ENCODE measurements at regions not wholly inside any gene's neighbourhood (a gene's known extent, or its start where the extent isn't known, plus 50 kb on each side); places are given as distances from the start of the nearest gene placed in this dataset.

DNA sequence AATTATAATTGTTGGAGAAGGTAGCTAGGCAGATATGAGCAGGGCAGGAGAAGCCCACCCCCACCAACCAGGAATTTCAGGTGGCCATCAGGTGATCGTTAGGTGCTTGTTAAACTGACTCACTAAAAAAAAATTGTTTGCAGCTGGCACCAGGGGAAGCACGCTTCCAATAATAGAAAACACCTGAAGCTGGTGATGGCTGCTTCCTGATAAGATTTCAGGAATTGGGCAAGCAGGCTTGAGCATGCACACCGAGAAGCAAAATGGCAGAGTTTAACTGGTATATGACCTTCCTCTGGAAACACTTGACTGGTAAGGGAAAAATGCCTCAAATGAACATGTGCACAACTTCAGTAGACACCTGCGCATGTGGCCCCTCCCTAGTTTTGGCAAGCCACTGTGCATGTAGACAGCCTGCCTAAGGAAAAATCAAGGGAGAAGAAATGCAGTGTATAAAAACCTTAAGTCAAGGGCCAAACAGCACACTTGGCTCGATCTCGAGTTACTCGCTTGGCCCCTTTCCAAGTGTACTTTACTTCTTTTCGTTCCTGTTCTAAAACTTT, 292.8 kb downstream of the CCDC85A start:
- no peak overlapping the region for H3K4me3 Mint-ChIP-seq
- no peak for ATAC-seq (replicated peaks)
- H3K27ac Mint-ChIP-seq = no peak overlapping the region
- peaks cover 0 to 2% of the 10 kb centered on the region in 2 donors for H3K9me3 Mint-ChIP-seq
- DNase-seq = no peak
- no peaks in the 10 kb centered on the region for H3K27me3 Mint-ChIP-seq
- H3K4me1 Mint-ChIP-seq = no peaks in the 10 kb centered on the region
- no peaks in the 10 kb centered on the region for H3K36me3 Mint-ChIP-seq

DNA sequence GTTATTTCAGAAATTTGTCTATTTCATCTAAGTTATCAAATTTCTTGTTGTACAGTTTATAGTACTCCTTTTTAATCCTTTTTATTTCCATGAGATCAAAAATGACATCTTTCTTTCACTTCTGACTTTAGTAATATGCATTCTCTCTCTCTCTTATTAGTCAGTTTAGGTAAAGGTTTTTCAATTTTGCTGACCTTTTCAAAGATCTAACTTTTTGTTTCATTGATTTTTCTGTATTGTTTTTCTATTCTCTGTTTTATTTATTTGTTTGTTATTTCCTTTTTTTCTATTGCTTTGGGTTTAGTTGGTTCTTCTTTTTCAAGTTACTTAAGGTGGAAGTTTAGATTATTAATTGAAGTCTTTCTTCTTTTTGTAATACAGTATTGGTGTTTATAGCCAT, 294.2 kb downstream of the CCDC85A start:
- no peak overlapping the region for H3K27ac Mint-ChIP-seq

DNA sequence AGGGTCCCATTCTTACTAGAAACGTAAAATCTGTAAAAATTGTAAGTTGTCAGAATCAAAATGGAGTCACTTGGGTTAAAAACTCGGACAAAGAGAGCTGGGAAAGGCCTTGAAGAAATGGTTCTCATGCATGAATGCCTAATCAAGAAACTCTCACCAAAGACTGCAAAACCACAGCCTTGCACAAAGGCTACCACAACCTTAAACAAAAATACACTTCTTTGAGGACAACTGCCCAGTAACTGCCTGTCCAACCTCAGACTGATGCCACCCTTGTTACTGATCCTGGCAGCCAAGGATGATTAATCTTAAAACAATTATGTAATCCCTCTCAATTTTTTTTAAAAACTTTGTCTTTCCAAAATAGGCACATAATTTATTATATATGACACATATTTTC, 299.3 kb downstream of the CCDC85A start:
- no peak overlapping the region for H3K4me3 Mint-ChIP-seq
- peaks cover 0 to 6% of the 10 kb centered on the region in 2 donors for H3K9me3 Mint-ChIP-seq
- DNase-seq = no peak
- no peaks in the 10 kb centered on the region for H3K27me3 Mint-ChIP-seq
- no peak overlapping the region for H3K27ac Mint-ChIP-seq
- H3K4me1 Mint-ChIP-seq = no peaks in the 10 kb centered on the region
- no peak for ATAC-seq (replicated peaks)
- H3K36me3 Mint-ChIP-seq = no peaks in the 10 kb centered on the region

More for the DNA sequence above, 294.2 kb downstream of the CCDC85A start:
- H3K4me3 Mint-ChIP-seq = no peak overlapping the region
- ATAC-seq (replicated peaks) (no peak), DNase-seq (no peak)
- H3K27me3 Mint-ChIP-seq = no peaks in the 10 kb centered on the region
- no peaks in the 10 kb centered on the region for H3K4me1 Mint-ChIP-seq
- H3K9me3 Mint-ChIP-seq = peaks cover 0 to 2% of the 10 kb centered on the region in 2 donors
- no peaks in the 10 kb centered on the region for H3K36me3 Mint-ChIP-seq

DNA sequence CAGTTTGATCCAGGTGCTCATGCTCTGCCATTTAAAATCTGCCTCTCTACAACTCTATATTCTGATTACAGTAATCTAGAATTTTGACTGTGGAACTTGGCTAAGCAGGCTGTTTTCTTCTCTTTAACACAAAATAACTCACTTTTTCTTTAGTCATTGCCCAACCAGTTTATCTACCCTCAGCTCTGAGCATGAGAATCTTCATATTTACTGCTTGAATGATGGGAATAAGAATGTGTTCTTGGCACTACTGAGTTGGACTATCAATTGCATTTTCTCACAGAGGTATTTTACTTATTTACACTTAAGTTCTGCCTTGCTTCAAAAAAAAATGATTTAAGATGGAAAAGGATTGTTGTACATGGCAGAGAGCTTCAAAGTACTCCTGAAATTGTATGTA, 301.1 kb downstream of the CCDC85A start:
- no peak for DNase-seq
- no peak for ATAC-seq (replicated peaks)
- Mint-ChIP-seq H3K27me3 (no peaks in the 10 kb centered on the region), H3K9me3 (peaks cover 0 to 5% of the 10 kb centered on the region in 2 donors), H3K27ac (no peak overlapping the region), H3K36me3 (no peaks in the 10 kb centered on the region), H3K4me1 (no peaks in the 10 kb centered on the region), H3K4me3 (no peak overlapping the region)

DNA sequence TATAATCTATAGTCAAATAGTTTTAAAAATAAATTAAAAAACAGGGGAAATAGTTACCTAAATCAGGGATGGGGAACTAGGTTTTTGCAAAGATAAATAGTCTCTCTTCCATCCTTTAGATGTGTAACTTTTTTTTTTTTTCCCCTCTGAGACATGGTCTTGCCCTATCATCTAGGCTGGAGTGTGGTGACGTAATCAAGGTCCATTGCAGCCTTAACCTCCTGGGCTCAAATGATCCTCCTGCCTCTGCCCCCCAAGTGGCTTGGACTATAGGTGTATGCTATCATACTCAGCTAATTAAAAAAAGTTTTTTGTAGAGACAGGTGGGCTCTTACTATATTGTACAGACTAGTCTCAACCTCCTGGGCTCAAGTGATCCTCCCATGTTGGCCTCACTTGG, 316.5 kb downstream of the CCDC85A start:
- Mint-ChIP-seq H3K9me3 (peaks cover 9 to 10% of the 10 kb centered on the region in 2 donors), H3K36me3 (no peaks in the 10 kb centered on the region), H3K27ac (no peak overlapping the region), H3K4me1 (no peaks in the 10 kb centered on the region), H3K4me3 (no peak overlapping the region), H3K27me3 (no peaks in the 10 kb centered on the region)
- ATAC-seq (replicated peaks) = no peak
- no peak for DNase-seq

DNA sequence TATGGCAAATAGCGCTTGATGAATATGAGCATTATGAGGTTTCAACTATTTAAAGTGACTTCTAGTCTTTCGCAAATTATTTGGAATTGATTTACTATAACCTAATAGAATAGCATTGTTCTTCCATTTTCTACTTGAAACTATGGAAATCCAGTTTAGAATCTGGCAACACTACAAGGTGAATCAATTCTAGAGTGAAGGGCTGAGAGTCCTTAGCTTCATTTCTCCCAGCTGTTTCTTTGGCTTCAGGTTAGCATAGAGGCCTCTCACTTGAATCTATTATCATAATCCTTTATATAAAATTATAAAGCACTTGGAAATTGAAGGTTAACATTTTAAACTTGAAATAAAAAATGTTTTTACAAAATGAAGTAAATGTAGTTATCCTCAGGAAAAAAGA, 318.8 kb downstream of the CCDC85A start:
- Mint-ChIP-seq H3K27ac (no peak overlapping the region), H3K4me1 (no peaks in the 10 kb centered on the region), H3K4me3 (no peak overlapping the region), H3K27me3 (no peaks in the 10 kb centered on the region), H3K36me3 (no peaks in the 10 kb centered on the region), H3K9me3 (peaks cover 3 to 6% of the 10 kb centered on the region in 2 donors)
- DNase-seq (no peak), ATAC-seq (replicated peaks) (no peak)

DNA sequence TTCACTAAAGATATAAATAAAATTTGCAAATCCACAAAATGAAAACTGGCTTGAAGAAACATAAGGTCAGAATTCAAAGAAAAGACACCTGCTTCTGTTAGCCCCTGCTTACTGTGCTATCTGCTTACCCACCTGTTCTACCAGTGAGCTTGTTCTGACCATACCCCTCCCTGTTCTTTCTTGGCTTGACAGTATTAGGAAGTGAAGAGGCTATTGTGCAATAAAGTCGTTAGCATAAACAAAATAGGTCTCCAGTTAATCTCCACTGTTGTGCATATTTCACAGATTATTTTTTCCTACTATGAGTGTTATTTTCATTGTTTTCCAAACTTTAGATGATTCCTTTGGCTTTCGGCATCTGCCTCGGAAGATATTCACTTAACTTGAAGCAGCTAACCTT, 322.1 kb downstream of the CCDC85A start:
- Mint-ChIP-seq H3K27ac (no peak overlapping the region), H3K4me1 (no peaks in the 10 kb centered on the region), H3K4me3 (no peak overlapping the region), H3K27me3 (no peaks in the 10 kb centered on the region), H3K36me3 (no peaks in the 10 kb centered on the region), H3K9me3 (peaks cover 0 to 3% of the 10 kb centered on the region in 2 donors)
- no peak for ATAC-seq (replicated peaks)
- no peak for DNase-seq

DNA sequence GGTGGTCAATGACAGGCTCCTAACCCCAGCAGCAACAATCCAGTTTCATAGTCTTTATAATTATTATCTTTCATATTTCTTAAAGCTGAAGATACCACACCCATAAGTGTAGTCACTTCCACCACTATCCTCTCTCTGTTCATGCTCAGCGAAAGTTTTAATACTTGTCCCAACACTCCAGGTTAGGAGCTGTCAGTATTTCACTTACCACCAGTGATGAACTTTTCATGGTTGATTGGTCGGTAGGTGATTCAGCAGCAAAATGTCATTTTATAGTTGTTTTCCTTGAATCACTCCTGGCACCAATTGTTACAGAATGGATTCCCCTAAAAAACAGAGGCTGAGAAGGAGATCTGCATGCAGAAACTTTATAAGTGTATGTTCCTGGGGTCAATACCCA, 324.9 kb downstream of the CCDC85A start:
- peaks cover 0 to 5% of the 10 kb centered on the region in 2 donors for H3K9me3 Mint-ChIP-seq
- H3K4me3 Mint-ChIP-seq = no peak overlapping the region
- no peak for ATAC-seq (replicated peaks)
- H3K36me3 Mint-ChIP-seq = no peaks in the 10 kb centered on the region
- H3K27ac Mint-ChIP-seq = no peak overlapping the region
- DNase-seq = no peak
- no peaks in the 10 kb centered on the region for H3K27me3 Mint-ChIP-seq
- H3K4me1 Mint-ChIP-seq = no peaks in the 10 kb centered on the region

DNA sequence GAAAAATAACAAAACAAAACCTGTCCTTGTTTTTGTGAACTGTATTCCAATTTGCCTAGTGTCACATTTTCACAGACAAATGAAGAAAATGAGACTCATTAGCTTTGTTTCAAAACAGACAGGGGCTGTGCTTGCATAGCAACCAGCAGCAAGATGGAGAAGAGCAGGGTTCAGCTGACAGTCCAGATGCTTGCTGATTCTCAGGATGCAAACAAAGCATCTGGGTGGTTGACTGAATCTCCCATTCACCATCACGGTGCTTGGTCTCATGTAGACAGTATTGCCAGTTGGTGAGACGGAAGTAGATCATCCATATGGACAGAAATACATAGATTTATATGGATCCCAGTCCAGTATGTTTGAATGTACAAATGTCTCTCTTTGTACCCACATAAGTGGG, 326.8 kb downstream of the CCDC85A start:
- Mint-ChIP-seq H3K4me1 (no peaks in the 10 kb centered on the region), H3K36me3 (no peaks in the 10 kb centered on the region), H3K27me3 (no peaks in the 10 kb centered on the region), H3K9me3 (peaks cover 0 to 5% of the 10 kb centered on the region in 2 donors), H3K4me3 (no peak overlapping the region), H3K27ac (no peak overlapping the region)
- DNase-seq (no peak), ATAC-seq (replicated peaks) (no peak)

DNA sequence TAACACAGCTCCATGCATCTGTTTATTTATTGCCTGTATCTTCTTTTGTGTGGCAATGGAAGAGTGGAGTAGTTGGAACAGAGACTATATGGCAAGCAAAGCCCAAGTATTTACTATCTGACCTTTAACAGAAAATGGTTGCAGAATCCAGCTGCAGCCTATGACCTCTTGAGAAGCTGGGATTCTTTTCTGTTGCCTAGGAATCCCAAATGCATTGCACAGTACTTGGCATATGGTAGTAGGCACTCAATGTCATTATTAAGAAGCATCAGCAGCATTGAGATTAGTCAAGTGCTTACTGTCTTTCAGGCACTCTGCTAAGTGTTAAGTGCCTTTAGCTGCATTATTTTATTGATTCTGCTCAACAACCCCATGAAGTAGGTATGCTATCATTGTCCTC, 331.6 kb downstream of the CCDC85A start:
- Mint-ChIP-seq H3K36me3 (no peaks in the 10 kb centered on the region), H3K9me3 (peaks cover 0 to 3% of the 10 kb centered on the region in 2 donors), H3K27ac (no peak overlapping the region), H3K4me3 (no peak overlapping the region), H3K4me1 (no peaks in the 10 kb centered on the region), H3K27me3 (no peaks in the 10 kb centered on the region)
- DNase-seq (no peak), ATAC-seq (replicated peaks) (no peak)

DNA sequence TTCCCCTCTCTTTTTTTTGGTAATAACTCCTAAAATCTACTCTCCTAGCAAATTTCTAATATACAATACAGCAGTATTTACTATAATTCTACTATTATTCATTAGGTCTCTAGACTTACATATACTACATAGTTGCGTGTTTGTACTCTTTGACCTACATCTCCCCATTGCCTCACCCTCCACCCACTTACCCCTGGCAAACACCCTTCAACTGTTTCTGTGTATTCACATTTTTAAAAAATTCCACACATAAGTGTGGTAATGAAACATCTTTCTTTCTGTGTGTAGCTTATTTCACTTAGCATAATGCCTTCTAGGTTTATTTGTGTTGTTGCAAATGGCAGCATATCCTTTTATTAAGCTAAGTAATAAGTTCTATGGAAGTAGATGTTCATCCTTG, 336.0 kb downstream of the CCDC85A start:
- Mint-ChIP-seq H3K27ac (no peak overlapping the region), H3K4me1 (no peaks in the 10 kb centered on the region)

DNA sequence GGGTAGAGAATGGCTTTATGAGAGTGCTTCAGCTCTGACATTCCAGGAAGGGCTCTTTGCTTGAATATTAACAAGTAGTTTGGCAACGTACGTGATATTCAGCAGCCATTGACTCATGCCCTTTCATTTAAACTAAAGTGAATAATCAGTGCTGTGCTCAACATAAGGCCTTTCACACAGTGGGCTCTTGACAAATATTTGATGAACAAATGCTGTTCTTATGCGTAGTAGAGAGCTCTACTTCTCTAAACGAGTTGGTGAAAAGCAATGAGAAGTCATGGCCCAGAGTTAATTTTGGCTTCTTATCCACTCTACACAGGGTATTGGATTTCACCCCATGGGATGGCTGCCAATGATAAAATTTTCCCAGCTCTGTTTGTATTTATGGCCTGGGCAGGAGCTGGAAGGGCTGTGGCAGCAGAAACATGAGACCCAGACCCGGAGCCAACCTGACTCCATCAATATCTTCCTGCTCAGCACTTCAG, 338.9 kb downstream of the CCDC85A start:
- no peak for ATAC-seq (replicated peaks)
- peaks cover 0 to 2% of the 10 kb centered on the region in 2 donors for H3K9me3 Mint-ChIP-seq
- no peak for DNase-seq
- H3K4me3 Mint-ChIP-seq = no peak overlapping the region
- H3K27ac Mint-ChIP-seq = no peak overlapping the region
- no peaks in the 10 kb centered on the region for H3K27me3 Mint-ChIP-seq
- H3K4me1 Mint-ChIP-seq = no peaks in the 10 kb centered on the region
- no peaks in the 10 kb centered on the region for H3K36me3 Mint-ChIP-seq

More for the DNA sequence above, 336.0 kb downstream of the CCDC85A start:
- no peaks in the 10 kb centered on the region for H3K27me3 Mint-ChIP-seq
- no peak overlapping the region for H3K4me3 Mint-ChIP-seq
- ATAC-seq (replicated peaks) (no peak), DNase-seq (no peak)
- no peaks in the 10 kb centered on the region for H3K9me3 Mint-ChIP-seq
- H3K36me3 Mint-ChIP-seq = no peaks in the 10 kb centered on the region

DNA sequence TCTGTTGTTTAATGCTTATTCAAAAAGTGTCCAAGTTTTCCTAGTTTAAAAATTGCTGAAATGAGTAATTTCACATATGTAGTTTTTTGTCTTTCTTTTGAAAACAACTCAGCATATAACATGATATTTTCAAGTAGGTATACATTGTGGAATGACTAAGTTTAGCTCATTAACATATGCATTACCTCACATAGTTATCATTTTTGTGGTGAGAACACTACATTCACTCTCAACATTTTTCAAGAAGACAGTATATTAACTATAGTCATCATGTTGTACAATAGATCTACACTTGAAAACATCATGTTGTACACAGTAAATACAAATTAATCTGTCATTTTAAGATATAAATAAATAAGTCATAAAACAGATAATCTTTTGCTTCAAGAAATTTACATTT, 340.0 kb downstream of the CCDC85A start:
- Mint-ChIP-seq H3K4me1 (no peaks in the 10 kb centered on the region), H3K27me3 (no peaks in the 10 kb centered on the region), H3K4me3 (no peak overlapping the region), H3K36me3 (no peaks in the 10 kb centered on the region), H3K9me3 (peaks cover 0 to 3% of the 10 kb centered on the region in 2 donors), H3K27ac (no peak overlapping the region)
- DNase-seq (no peak), ATAC-seq (replicated peaks) (no peak)

DNA sequence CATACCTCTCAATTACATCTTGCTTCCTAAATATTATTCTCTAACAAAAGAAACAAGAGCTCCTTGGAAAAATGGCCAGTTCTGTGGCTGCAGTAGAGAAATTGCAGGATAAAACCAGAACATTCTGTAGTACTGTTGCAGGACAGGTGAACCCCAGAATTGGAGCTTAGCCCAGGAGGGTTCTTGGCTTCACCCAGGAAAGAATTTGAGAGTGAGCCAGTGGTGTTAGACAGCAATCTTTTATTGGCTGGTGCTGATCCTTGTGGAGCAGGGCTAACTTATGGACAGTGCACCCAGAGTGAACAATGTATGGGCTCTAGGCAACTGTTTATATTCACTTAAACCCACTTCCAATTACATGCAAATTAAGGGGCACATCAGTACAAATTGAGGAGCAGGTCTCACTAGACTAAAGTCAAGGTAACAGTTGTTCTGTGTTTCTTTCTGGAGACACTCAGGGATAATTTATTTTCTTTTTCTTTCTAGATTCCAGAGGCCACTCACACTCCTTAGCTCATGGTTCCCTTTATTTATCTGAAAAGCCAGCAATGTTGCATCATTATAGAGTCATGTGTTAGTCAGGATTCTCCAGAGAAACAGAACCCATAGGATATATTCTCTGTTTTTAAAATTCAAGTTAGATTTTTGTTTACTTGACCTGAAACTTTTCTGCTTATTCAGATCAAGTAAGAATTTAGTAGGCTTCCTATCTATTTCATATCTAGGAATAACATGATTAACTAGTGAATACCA, 348.1 kb downstream of the CCDC85A start:
- Mint-ChIP-seq H3K9me3 (peaks cover 0 to 3% of the 10 kb centered on the region in 2 donors), H3K36me3 (no peaks in the 10 kb centered on the region), H3K27ac (no peak overlapping the region), H3K27me3 (no peaks in the 10 kb centered on the region), H3K4me1 (no peaks in the 10 kb centered on the region), H3K4me3 (no peak overlapping the region)
- DNase-seq (no peak), ATAC-seq (replicated peaks) (no peak)

DNA sequence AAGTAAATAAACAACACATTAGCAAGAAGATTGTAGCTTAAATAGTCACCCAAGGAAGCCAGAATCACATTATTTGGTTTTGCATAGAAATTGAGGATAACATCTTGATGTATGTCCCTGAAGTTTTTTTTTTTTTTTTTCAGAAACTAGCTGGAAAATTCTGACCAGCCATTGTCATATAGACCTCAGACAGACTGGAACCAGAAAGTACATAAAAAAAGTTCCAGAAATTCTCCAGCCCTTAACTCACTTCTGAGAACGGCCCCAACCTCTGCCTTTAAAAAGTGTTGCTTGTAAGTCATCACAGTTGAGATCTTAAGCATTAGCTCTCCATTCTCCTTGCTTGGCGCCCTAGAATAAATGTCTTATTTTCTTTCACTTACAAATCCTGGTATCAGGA, 350.5 kb downstream of the CCDC85A start:
- DNase-seq = no peak
- no peaks in the 10 kb centered on the region for H3K27me3 Mint-ChIP-seq

More for the DNA sequence above, 350.5 kb downstream of the CCDC85A start:
- Mint-ChIP-seq H3K27ac (no peak overlapping the region), H3K4me1 (no peaks in the 10 kb centered on the region), H3K9me3 (peaks cover 0 to 3% of the 10 kb centered on the region in 2 donors), H3K4me3 (no peak overlapping the region), H3K36me3 (no peaks in the 10 kb centered on the region)
- ATAC-seq (replicated peaks) = no peak

Measured in stimulated activated naive B cell treated with anti-CD40 and anti-IgM and Interleukin-4, amounts not matched to agents 10 μg/mL and 1 μg/mL and 100 μg/mL, for 72 hours (primary cell).